ENCODE measurements at regions not wholly inside any gene's neighbourhood (a gene's known extent, or its start where the extent isn't known, plus 50 kb on each side); places are given as distances from the start of the nearest gene placed in this dataset.

GRCh38 chr21:40985370-40985769, 138.4 kb upstream of the DSCAM start:
- no peak for DNase-seq (ENCODE audit: low spot score)

GRCh38 chr21:40990366-40990765, 143.4 kb upstream of the DSCAM start:
- no peak for DNase-seq (ENCODE audit: low spot score)

- no peak for DNase-seq (ENCODE audit: low spot score)
Observed at GRCh38 chr21:40997831-40998230, 150.9 kb upstream of the DSCAM start.

GRCh38 chr21:41000838-41001237, 153.9 kb upstream of the DSCAM start:
- no peak for DNase-seq (ENCODE audit: low spot score)

- DNase-seq (ENCODE audit: low spot score), result no peak
Observed at GRCh38 chr21:41006636-41007035, 159.7 kb upstream of the DSCAM start.

GRCh38 chr21:41008351-41008750, 159.6 kb upstream of the BACE2 start:
- no peak for DNase-seq (ENCODE audit: low spot score)

- no peak for DNase-seq (ENCODE audit: low spot score)
Observed at GRCh38 chr21:41008974-41009373, 159.0 kb upstream of the BACE2 start.

GRCh38 chr21:41009398-41010100, 158.4 kb upstream of the BACE2 start:
- no peak for DNase-seq (ENCODE audit: low spot score)

- DNase-seq (ENCODE audit: low spot score), result no peak
Observed at GRCh38 chr21:41010101-41010435, 157.9 kb upstream of the BACE2 start.

- DNase-seq (ENCODE audit: low spot score), result no peak
Observed at GRCh38 chr21:41011098-41011731, 156.7 kb upstream of the BACE2 start.

- DNase-seq (ENCODE audit: low spot score), result no peak
Observed at GRCh38 chr21:41011951-41012366, 156.0 kb upstream of the BACE2 start.

GRCh38 chr21:41012425-41012824, 155.5 kb upstream of the BACE2 start:
- no peak for DNase-seq (ENCODE audit: low spot score)

- no peak for DNase-seq (ENCODE audit: low spot score)
Observed at GRCh38 chr21:41016472-41016871, 151.5 kb upstream of the BACE2 start.

GRCh38 chr21:41018431-41018830, 149.5 kb upstream of the BACE2 start:
- no peak for DNase-seq (ENCODE audit: low spot score)

GRCh38 chr21:41023936-41024335, 144.0 kb upstream of the BACE2 start:
- no peak for DNase-seq (ENCODE audit: low spot score)

- no peak for DNase-seq (ENCODE audit: low spot score)
Observed at GRCh38 chr21:41024341-41024740, 143.6 kb upstream of the BACE2 start.

GRCh38 chr21:41024746-41025254, 143.2 kb upstream of the BACE2 start:
- no peak for DNase-seq (ENCODE audit: low spot score)

- no peak for DNase-seq (ENCODE audit: low spot score)
Observed at GRCh38 chr21:41029571-41029970, 138.4 kb upstream of the BACE2 start.

- DNase-seq (ENCODE audit: low spot score), result no peak
Observed at GRCh38 chr21:41031701-41032220, 136.2 kb upstream of the BACE2 start.

GRCh38 chr21:41032541-41032940, 135.4 kb upstream of the BACE2 start:
- DNase-seq (ENCODE audit: low spot score), result no peak

- DNase-seq (ENCODE audit: low spot score), result no peak
Observed at GRCh38 chr21:41037212-41037611, 130.7 kb upstream of the BACE2 start.

GRCh38 chr21:41037936-41038335, 130.0 kb upstream of the BACE2 start:
- no peak for DNase-seq (ENCODE audit: low spot score)

GRCh38 chr21:41043014-41043413, 124.9 kb upstream of the BACE2 start:
- no peak for DNase-seq (ENCODE audit: low spot score)

Measured in mucosa of gallbladder (tissue), 1 donor.